Fibroblast of lung (primary cell): ENCODE measurements at regions not wholly inside any gene's neighbourhood (a gene's known extent, or its start where the extent isn't known, plus 50 kb on each side); places are given as distances from the start of the nearest gene placed in this dataset.

Source experiments
- CTCF ChIP-seq, 2 donors: IDR thresholded peaks in 1 of 2; conservative IDR thresholded peaks in 1 of 2; 1 replicate in 1 of 2; 2 replicates in 1 of 2; pipeline ENCODE4 v1.5.1; 2011 to 2012; ENCODE audit warnings: low read length in 2 of 2, control low read depth in 1 of 2, inconsistent platforms in 1 of 2, low read depth in 1 of 2, mild to moderate bottlenecking in 1 of 2
- EZH2 ChIP-seq: IDR thresholded peaks from 2 replicates; pipeline ENCODE4 v1.5.1; 2012; ENCODE audit warnings: low read length, control low read depth, mild to moderate bottlenecking; ENCODE audit errors: missing control alignments

DNA sequence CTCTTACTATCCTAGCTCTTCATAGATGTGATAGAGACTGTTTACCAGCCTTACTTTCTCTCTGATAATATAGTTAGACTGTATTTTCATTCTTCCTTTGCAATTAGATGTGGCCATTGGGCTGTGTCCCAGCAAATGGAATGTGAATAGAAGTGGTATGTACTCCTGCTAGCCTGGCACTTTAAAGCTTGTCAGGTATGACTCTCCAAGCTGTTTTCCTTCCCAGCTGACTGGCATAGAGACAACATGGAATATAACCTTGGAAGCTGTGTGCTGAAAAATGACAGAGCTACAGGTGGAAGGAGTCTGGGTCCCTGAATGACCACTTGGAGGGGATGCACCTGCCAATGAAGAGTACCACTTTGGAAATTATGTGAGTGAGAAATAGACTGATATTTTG lies 116.2 kb downstream of the DIRAS2 start:
- TF ChIP-seq CTCF (conservative IDR thresholded peaks at IDR 0.05 in 1 of 2, IDR thresholded peaks at IDR 0.05 in 1 of 2; ENCODE audit: low read depth in 1 of 2, low read length in 2 of 2) (no peak), EZH2 (no peak)
